ENCODE measurements at regions not wholly inside any gene's neighbourhood (a gene's known extent, or its start where the extent isn't known, plus 50 kb on each side); places are given as distances from the start of the nearest gene placed in this dataset.

DNA sequence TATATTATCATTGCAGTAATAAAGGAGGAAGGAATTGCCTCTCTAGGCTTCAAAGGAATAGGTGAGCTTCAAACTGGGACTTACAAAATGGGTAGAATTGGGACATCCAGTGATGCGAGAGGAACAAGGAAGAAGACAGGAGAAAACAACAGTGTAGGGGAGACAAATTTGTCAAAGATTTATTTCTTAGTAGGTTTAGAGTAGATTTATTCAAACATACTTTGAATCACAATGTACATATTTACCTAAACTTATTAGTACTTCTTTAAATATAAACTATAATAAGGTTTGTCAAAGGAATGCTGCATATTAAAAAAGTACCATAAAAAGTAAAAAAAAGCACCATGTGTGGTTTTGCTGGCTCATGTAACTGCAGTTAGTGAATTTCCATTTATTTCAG is 161.4 kb upstream of the CDH2 start:
- ATAC-seq: no peak
- TF ChIP-seq GLIS3 (CRISPR knock-in tag; IDR thresholded peaks at IDR 0.05) (no peak), ESRRG (CRISPR knock-in tag; IDR thresholded peaks at IDR 0.05) (no peak), ZC3H10 (CRISPR knock-in tag; IDR thresholded peaks at IDR 0.05) (no peak), OSR1 (CRISPR knock-in tag; IDR thresholded peaks at IDR 0.05) (no peak), ZFP30 (CRISPR knock-in tag; IDR thresholded peaks at IDR 0.05) (no peak), ARNTL (CRISPR knock-in tag; IDR thresholded peaks at IDR 0.05; ENCODE audit: borderline replicate concordance, low read depth) (no peak), ZNF565 (CRISPR knock-in tag; conservative IDR thresholded peaks at IDR 0.05; ENCODE audit: low read depth) (no peak), ZNF70 (CRISPR knock-in tag; IDR thresholded peaks at IDR 0.05) (no peak), ISL1 (CRISPR knock-in tag; IDR thresholded peaks at IDR 0.05) (no peak)
- TF ChIP-seq, protein P1, sequence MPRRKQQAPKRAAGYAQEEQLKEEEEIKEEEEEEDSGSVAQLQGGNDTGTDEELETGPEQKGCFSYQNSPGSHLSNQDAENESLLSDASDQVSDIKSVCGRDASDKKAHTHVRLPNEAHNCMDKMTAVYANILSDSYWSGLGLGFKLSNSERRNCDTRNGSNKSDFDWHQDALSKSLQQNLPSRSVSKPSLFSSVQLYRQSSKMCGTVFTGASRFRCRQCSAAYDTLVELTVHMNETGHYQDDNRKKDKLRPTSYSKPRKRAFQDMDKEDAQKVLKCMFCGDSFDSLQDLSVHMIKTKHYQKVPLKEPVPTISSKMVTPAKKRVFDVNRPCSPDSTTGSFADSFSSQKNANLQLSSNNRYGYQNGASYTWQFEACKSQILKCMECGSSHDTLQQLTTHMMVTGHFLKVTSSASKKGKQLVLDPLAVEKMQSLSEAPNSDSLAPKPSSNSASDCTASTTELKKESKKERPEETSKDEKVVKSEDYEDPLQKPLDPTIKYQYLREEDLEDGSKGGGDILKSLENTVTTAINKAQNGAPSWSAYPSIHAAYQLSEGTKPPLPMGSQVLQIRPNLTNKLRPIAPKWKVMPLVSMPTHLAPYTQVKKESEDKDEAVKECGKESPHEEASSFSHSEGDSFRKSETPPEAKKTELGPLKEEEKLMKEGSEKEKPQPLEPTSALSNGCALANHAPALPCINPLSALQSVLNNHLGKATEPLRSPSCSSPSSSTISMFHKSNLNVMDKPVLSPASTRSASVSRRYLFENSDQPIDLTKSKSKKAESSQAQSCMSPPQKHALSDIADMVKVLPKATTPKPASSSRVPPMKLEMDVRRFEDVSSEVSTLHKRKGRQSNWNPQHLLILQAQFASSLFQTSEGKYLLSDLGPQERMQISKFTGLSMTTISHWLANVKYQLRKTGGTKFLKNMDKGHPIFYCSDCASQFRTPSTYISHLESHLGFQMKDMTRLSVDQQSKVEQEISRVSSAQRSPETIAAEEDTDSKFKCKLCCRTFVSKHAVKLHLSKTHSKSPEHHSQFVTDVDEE (CRISPR knock-in tag; IDR thresholded peaks at IDR 0.05): no peak
- TF ChIP-seq, protein P2, sequence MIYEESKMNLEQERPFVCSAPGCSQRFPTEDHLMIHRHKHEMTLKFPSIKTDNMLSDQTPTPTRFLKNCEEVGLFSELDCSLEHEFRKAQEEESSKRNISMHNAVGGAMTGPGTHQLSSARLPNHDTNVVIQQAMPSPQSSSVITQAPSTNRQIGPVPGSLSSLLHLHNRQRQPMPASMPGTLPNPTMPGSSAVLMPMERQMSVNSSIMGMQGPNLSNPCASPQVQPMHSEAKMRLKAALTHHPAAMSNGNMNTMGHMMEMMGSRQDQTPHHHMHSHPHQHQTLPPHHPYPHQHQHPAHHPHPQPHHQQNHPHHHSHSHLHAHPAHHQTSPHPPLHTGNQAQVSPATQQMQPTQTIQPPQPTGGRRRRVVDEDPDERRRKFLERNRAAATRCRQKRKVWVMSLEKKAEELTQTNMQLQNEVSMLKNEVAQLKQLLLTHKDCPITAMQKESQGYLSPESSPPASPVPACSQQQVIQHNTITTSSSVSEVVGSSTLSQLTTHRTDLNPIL (CRISPR knock-in tag; IDR thresholded peaks at IDR 0.05; ENCODE audit: low read depth): no peak
- TF ChIP-seq, protein P3, sequence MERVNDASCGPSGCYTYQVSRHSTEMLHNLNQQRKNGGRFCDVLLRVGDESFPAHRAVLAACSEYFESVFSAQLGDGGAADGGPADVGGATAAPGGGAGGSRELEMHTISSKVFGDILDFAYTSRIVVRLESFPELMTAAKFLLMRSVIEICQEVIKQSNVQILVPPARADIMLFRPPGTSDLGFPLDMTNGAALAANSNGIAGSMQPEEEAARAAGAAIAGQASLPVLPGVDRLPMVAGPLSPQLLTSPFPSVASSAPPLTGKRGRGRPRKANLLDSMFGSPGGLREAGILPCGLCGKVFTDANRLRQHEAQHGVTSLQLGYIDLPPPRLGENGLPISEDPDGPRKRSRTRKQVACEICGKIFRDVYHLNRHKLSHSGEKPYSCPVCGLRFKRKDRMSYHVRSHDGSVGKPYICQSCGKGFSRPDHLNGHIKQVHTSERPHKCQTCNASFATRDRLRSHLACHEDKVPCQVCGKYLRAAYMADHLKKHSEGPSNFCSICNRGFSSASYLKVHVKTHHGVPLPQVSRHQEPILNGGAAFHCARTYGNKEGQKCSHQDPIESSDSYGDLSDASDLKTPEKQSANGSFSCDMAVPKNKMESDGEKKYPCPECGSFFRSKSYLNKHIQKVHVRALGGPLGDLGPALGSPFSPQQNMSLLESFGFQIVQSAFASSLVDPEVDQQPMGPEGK (CRISPR knock-in tag; IDR thresholded peaks at IDR 0.05; ENCODE audit: borderline replicate concordance): no peak
- TF ChIP-seq, protein P4, sequence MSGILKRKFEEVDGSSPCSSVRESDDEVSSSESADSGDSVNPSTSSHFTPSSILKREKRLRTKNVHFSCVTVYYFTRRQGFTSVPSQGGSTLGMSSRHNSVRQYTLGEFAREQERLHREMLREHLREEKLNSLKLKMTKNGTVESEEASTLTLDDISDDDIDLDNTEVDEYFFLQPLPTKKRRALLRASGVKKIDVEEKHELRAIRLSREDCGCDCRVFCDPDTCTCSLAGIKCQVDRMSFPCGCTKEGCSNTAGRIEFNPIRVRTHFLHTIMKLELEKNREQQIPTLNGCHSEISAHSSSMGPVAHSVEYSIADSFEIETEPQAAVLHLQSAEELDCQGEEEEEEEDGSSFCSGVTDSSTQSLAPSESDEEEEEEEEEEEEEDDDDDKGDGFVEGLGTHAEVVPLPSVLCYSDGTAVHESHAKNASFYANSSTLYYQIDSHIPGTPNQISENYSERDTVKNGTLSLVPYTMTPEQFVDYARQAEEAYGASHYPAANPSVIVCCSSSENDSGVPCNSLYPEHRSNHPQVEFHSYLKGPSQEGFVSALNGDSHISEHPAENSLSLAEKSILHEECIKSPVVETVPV (CRISPR knock-in tag; IDR thresholded peaks at IDR 0.05): no peak

DNA sequence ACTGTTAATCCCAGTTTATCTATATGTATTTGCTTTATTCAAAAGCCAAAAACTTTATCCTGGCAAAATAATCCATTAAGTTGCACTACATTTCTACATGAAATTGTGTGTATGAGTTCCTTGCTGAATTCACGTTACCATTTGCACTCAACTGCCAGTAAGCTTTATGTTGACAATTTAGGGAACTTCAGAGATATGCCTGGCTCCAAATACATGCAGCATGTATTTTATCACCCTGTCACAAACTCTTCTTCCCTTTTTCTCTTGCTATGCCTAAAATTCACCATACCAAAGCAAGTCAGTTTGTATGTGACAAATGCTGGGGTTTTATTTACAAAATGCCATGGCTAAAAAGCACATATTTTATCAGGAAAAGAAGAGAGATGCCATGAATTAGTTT is 157.6 kb upstream of the CDH2 start:
- ATAC-seq: no peak
- TF ChIP-seq PPARA (CRISPR knock-in tag; IDR thresholded peaks at IDR 0.05; ENCODE audit: borderline replicate concordance): no peak
- no peak for TF ChIP-seq ARNTL (CRISPR knock-in tag; IDR thresholded peaks at IDR 0.05; ENCODE audit: borderline replicate concordance, low read depth)
- TF ChIP-seq ZFP3 (CRISPR knock-in tag; IDR thresholded peaks at IDR 0.05): no peak
- no peak for TF ChIP-seq ISL1 (CRISPR knock-in tag; IDR thresholded peaks at IDR 0.05)
- TF ChIP-seq BACH2 (CRISPR knock-in tag; IDR thresholded peaks at IDR 0.05; ENCODE audit: borderline replicate concordance): no peak
- TF ChIP-seq, protein P4 (CRISPR knock-in tag; IDR thresholded peaks at IDR 0.05): no peak
- TF ChIP-seq, protein P3 (CRISPR knock-in tag; IDR thresholded peaks at IDR 0.05; ENCODE audit: borderline replicate concordance): no peak
- no peak for TF ChIP-seq SNAI2 (CRISPR knock-in tag; IDR thresholded peaks at IDR 0.05)
- TF ChIP-seq GLIS3 (CRISPR knock-in tag; IDR thresholded peaks at IDR 0.05): no peak

DNA sequence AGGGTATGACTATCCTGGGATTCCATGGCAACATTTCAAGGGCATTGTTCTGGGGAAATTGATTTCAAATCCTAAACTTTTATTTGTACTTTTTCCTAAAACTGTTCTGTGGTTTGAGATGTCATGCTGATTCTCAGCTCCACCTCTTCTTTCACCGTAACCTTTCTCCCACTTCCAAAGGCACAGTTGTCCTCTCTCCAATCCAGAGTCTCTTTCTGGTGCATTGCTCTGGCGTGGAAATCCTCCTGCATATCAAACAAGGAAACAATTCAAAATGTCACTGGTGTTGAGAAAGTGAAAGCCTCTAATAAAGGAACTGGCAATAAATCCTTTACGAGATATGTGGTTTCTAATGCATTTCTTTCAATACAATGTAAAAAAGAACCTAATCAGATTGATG is 155.1 kb upstream of the CDH2 start:
- no peak for TF ChIP-seq ISL1 (CRISPR knock-in tag; IDR thresholded peaks at IDR 0.05)
- TF ChIP-seq, protein P5, sequence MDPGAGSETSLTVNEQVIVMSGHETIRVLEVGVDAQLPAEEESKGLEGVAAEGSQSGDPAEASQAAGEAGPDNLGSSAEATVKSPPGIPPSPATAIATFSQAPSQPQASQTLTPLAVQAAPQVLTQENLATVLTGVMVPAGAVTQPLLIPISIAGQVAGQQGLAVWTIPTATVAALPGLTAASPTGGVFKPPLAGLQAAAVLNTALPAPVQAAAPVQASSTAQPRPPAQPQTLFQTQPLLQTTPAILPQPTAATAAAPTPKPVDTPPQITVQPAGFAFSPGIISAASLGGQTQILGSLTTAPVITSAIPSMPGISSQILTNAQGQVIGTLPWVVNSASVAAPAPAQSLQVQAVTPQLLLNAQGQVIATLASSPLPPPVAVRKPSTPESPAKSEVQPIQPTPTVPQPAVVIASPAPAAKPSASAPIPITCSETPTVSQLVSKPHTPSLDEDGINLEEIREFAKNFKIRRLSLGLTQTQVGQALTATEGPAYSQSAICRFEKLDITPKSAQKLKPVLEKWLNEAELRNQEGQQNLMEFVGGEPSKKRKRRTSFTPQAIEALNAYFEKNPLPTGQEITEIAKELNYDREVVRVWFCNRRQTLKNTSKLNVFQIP (CRISPR knock-in tag; IDR thresholded peaks at IDR 0.05; ENCODE audit: borderline replicate concordance, low read depth): no peak
- no peak for TF ChIP-seq ZNF8 (CRISPR knock-in tag; IDR thresholded peaks at IDR 0.05)
- TF ChIP-seq ZFP3 (CRISPR knock-in tag; IDR thresholded peaks at IDR 0.05): no peak
- no peak for TF ChIP-seq PPARA (CRISPR knock-in tag; IDR thresholded peaks at IDR 0.05; ENCODE audit: borderline replicate concordance)
- no peak for TF ChIP-seq TOX (CRISPR knock-in tag; IDR thresholded peaks at IDR 0.05; ENCODE audit: borderline replicate concordance)
- TF ChIP-seq, protein P4 (CRISPR knock-in tag; IDR thresholded peaks at IDR 0.05): no peak
- no peak for TF ChIP-seq ZC3H10 (CRISPR knock-in tag; IDR thresholded peaks at IDR 0.05)
- no peak for TF ChIP-seq ESRRG (CRISPR knock-in tag; IDR thresholded peaks at IDR 0.05)
- TF ChIP-seq GLIS3 (CRISPR knock-in tag; IDR thresholded peaks at IDR 0.05): no peak
- no peak for TF ChIP-seq ZFP30 (CRISPR knock-in tag; IDR thresholded peaks at IDR 0.05)
- no peak for ATAC-seq

Data from SK-N-SH treated with all-trans-retinoic acid at 6 μM for 48 hours (cell line).